B cell (primary cell): ENCODE measurements at regions not wholly inside any gene's neighbourhood (a gene's known extent, or its start where the extent isn't known, plus 50 kb on each side); places are given as distances from the start of the nearest gene placed in this dataset.

ENCODE experiments used
- ATAC-seq: fragments of 200-7000 bp; cut with Tn5 transposase; one replicate; pipeline ENCODE4 v1.10.0; 2021; ENCODE audit warnings: low read depth, mild to moderate bottlenecking, moderate number of reproducible peaks, moderate library complexity
- CTCF ChIA-PET: fragments of 350-600 bp; sonication (Branson Sonifier 250); formaldehyde crosslinking; loops from one replicate; lab custom pipeline; 2021; ENCODE audit warnings: antibody characterized with exemption, inconsistent platforms; lab: Charles Lee
- POLR2A ChIA-PET: fragments of 350-600 bp; sonication (Branson Sonifier 250); formaldehyde crosslinking; loops from one replicate; lab custom pipeline; 2021; ENCODE audit warnings: antibody characterized with exemption; lab: Charles Lee
- DNase-seq: peaks from one replicate; pipeline ENCODE4 v3.0.0; 2013
- H2AFZ ChIP-seq: 2 replicates; pipeline ENCODE4 v1.6.1; 2012; ENCODE audit warnings: mild to moderate bottlenecking, low read depth, low read length; ENCODE audit not compliant: insufficient read depth, poor library complexity, severe bottlenecking
- H3K27ac ChIP-seq, 2 donors: 1 replicate in 1 of 2; 2 replicates in 1 of 2; pipeline ENCODE4 v1.5.1; 2012 to 2013; ENCODE audit warnings: low read length in 2 of 2, mild to moderate bottlenecking in 2 of 2, moderate library complexity in 1 of 2
- H3K27me3 ChIP-seq, 4 experiments: fragments of 200-600 bp in 1 of 4; sonication (generic) in 1 of 4; replicated peaks in 1 of 4; 1 replicate in 2 of 4; 2 replicates in 2 of 4; pipeline versions ENCODE4 v1.6.1 to v1.7.0; 2013 to 2016; ENCODE audit warnings: low read length in 3 of 4, mild to moderate bottlenecking in 2 of 4, mixed read lengths in 1 of 4, moderate library complexity in 1 of 4; ENCODE audit not compliant: insufficient read depth in 4 of 4, control insufficient read depth in 3 of 4; ENCODE audit errors: control extremely low read depth in 1 of 4
- H3K36me3 ChIP-seq, 2 experiments: replicated peaks in 1 of 2; 1 replicate in 1 of 2; 2 replicates in 1 of 2; pipeline versions ENCODE4 v1.6.1 to v1.7.1; 2013; ENCODE audit warnings: low read length in 1 of 2; ENCODE audit not compliant: insufficient read depth in 2 of 2, control insufficient read depth in 1 of 2; ENCODE audit errors: control extremely low read depth in 1 of 2, extremely low read depth in 1 of 2
- H3K4me1 ChIP-seq, 2 donors: fragments of 200-600 bp in 1 of 2; sonication (generic) in 1 of 2; 1 replicate in 1 of 2; 2 replicates in 1 of 2; pipeline versions ENCODE4 v1.5.1 to v1.6.1; 2013 to 2017; ENCODE audit warnings: low read length in 2 of 2; ENCODE audit not compliant: control insufficient read depth in 2 of 2, insufficient read depth in 2 of 2
- H3K4me2 ChIP-seq: replicated peaks from 2 replicates; pipeline ENCODE3; 2012; ENCODE audit warnings: mild to moderate bottlenecking, low read depth, low read length; ENCODE audit not compliant: poor library complexity, severe bottlenecking
- H3K4me3 ChIP-seq, 5 experiments: fragments of 200-600 bp in 1 of 5; sonication (generic) in 1 of 5; 1 replicate in 3 of 5; 2 replicates in 2 of 5; pipeline versions ENCODE4 v1.5.1 to v1.7.0; 2011 to 2016; ENCODE audit warnings: low read length in 4 of 5, mild to moderate bottlenecking in 4 of 5, low read depth in 2 of 5, control low read depth in 1 of 5, moderate library complexity in 1 of 5; ENCODE audit not compliant: insufficient read depth in 1 of 5; ENCODE audit errors: control extremely low read depth in 1 of 5, extremely low read depth in 1 of 5
- H3K79me2 ChIP-seq: fragments of 200-600 bp; sonication (generic); one replicate; pipeline ENCODE4 v1.6.0; 2016; ENCODE audit warnings: low read length; ENCODE audit not compliant: control insufficient read depth, insufficient read depth
- H3K9ac ChIP-seq: fragments of 200-600 bp; sonication (generic); 2 replicates; pipeline ENCODE4 v1.6.1; 2017; ENCODE audit warnings: mild to moderate bottlenecking, low read length, moderate library complexity
- H3K9me3 ChIP-seq, 3 donors: one replicate each; pipeline versions ENCODE4 v1.6.1 to v1.7.1; 2013; ENCODE audit warnings: low read length in 2 of 3; ENCODE audit not compliant: control insufficient read depth in 2 of 3, insufficient read depth in 1 of 3; ENCODE audit errors: control extremely low read depth in 1 of 3
- H4K20me1 ChIP-seq: 2 replicates; pipeline ENCODE4 v1.6.0; 2012; ENCODE audit warnings: mild to moderate bottlenecking, low read length; ENCODE audit not compliant: insufficient read depth, control insufficient read depth, poor library complexity, severe bottlenecking
- H3K27ac Mint-ChIP-seq: one replicate; pipeline ENCODE4 v1.8.0; 2021; ENCODE audit warnings: mixed read lengths
- H3K27me3 Mint-ChIP-seq: one replicate; pipeline ENCODE4 v1.8.0; 2021; ENCODE audit warnings: mixed read lengths
- H3K4me1 Mint-ChIP-seq: one replicate; pipeline ENCODE4 v1.8.0; 2021; ENCODE audit warnings: mixed read lengths
- H3K4me3 Mint-ChIP-seq: one replicate; pipeline ENCODE4 v1.8.0; 2021; ENCODE audit warnings: mixed read lengths
- H3K9me3 Mint-ChIP-seq: one replicate; pipeline ENCODE4 v1.8.0; 2022; ENCODE audit warnings: mixed read lengths; ENCODE audit not compliant: insufficient read depth
- CTCF ChIP-seq: fragments of 200-600 bp; IDR thresholded peaks from one replicate; pipeline ENCODE4 v1.8.0; 2022; ENCODE audit warnings: antibody characterized with exemption, mild to moderate bottlenecking
- EZH2 ChIP-seq: IDR thresholded peaks from 2 replicates; pipeline ENCODE4 v1.6.1; 2012; ENCODE audit warnings: borderline replicate concordance, low read depth, mild to moderate bottlenecking, moderate library complexity, low read length; ENCODE audit not compliant: insufficient read depth, poor library complexity, severe bottlenecking
- WGBS: methylation state at CpG from one replicate; pipeline ENCODE4 v1.1.5; 2013; ENCODE audit warnings: missing lambda C conversion rate; ENCODE audit not compliant: insufficient coverage; 5-methylcytosine and 5-hydroxymethylcytosine counted together
- intact Hi-C: fragments of 100-400 bp; cut with micrococcal nuclease; formaldehyde crosslinking; loops from one replicate; pipeline ENCODE4 v1.10.0; 2022

- Histone ChIP-seq H3K79me2 (no peaks in the 10 kb centered on the region), H3K4me2 (no peak overlapping the region), H3K27ac (no peak overlapping the region), H3K4me3 (no peak overlapping the region), H4K20me1 (no peaks in the 10 kb centered on the region), H3K36me3 (no peaks in the 10 kb centered on the region), H2AFZ (no peak overlapping the region), H3K9ac (no peak overlapping the region), H3K27me3 (no peaks in the 10 kb centered on the region), H3K4me1 (no peaks in the 10 kb centered on the region), H3K9me3 (peaks cover 0 to 6% (median 6%) of the 10 kb centered on the region in 3 donors)
- ChIA-PET POLR2A (no interaction called here), CTCF (interaction anchor here (1.3 to 1.7 kb wide), 2 partner anchors 74 to 91 kb away, joined by 4 read pairs; no protein-coding TSS in a partner anchor)
- Mint-ChIP-seq H3K27ac (no peak overlapping the region), H3K4me3 (no peak overlapping the region), H3K4me1 (peaks cover 10% of the 10 kb centered on the region), H3K9me3 (peaks cover 6% of the 10 kb centered on the region), H3K27me3 (no peaks in the 10 kb centered on the region)
- TF ChIP-seq CTCF = no peak
- no peak for TF ChIP-seq EZH2
- intact Hi-C loops = no loop called here
- ATAC-seq (no peak), DNase-seq (no peak)
- WGBS = no CpG with 5 or more reads among the region's 1 CpG
These were observed 52.7 kb upstream of the KIAA0040 start for GRCh38 chr1:175245324-175245723.

GRCh38 chr1:175244206-175244605 is 51.6 kb upstream of the KIAA0040 start:
- no peaks in the 10 kb centered on the region for H3K4me1 ChIP-seq
- ChIA-PET POLR2A (no interaction called here), CTCF (interaction anchor here (1.0 to 1.4 kb wide), 2 partner anchors 19 to 89 kb away, joined by 3 to 4 read pairs; no protein-coding TSS in a partner anchor)
- H2AFZ ChIP-seq = no peak overlapping the region
- no peak for DNase-seq
- ATAC-seq = no peak
- no peak overlapping the region for H3K27ac Mint-ChIP-seq
- intact Hi-C loops = no loop called here
- no peak for TF ChIP-seq EZH2
- TF ChIP-seq CTCF = no peak
- H3K4me3 ChIP-seq = no peak overlapping the region
- H3K4me2 ChIP-seq = no peak overlapping the region
- H3K9ac ChIP-seq = no peak overlapping the region
- no peak overlapping the region for H3K27ac ChIP-seq
- H4K20me1 ChIP-seq = no peaks in the 10 kb centered on the region
- peaks cover 2 to 6% (median 6%) of the 10 kb centered on the region in 3 donors for H3K9me3 ChIP-seq
- H3K36me3 ChIP-seq = no peaks in the 10 kb centered on the region
- peaks cover 16% of the 10 kb centered on the region for H3K4me1 Mint-ChIP-seq
- H3K79me2 ChIP-seq = no peaks in the 10 kb centered on the region
- H3K27me3 ChIP-seq = no peaks in the 10 kb centered on the region
- WGBS = 100% methylated on average over 1 of the region's 1 CpG
- H3K4me3 Mint-ChIP-seq = no peak overlapping the region
- H3K9me3 Mint-ChIP-seq = peaks cover 6% of the 10 kb centered on the region
- H3K27me3 Mint-ChIP-seq = no peaks in the 10 kb centered on the region
